HCT116 (cell line): ENCODE measurements at regions not wholly inside any gene's neighbourhood (a gene's known extent, or its start where the extent isn't known, plus 50 kb on each side); places are given as distances from the start of the nearest gene placed in this dataset.

Source experiments
- ZNF274 ChIP-seq: fragments of 200-500 bp; sonication (Bioruptor generic); IDR thresholded peaks from 2 replicates; pipeline ENCODE4 v1.6.1; 2014; ENCODE audit warnings: mild to moderate bottlenecking, low read depth, low read length, inconsistent platforms
- TF ChIP-seq, protein P1 (sequence below), 3 experiments: fragments of 200-600 bp in 1 of 3; sonication (generic) in 1 of 3; IDR thresholded peaks in 2 of 3; conservative IDR thresholded peaks in 1 of 3; 2 replicates each; pipeline ENCODE4 v1.5.1; 2012 to 2017; ENCODE audit warnings: low read depth in 2 of 3, low read length in 2 of 3, antibody characterized with exemption in 1 of 3, borderline replicate concordance in 1 of 3, control low read depth in 1 of 3, mild to moderate bottlenecking in 1 of 3, mixed read lengths in 1 of 3, mixed run types in 1 of 3, moderate library complexity in 1 of 3; ENCODE audit not compliant: insufficient read depth in 1 of 3

DNA sequence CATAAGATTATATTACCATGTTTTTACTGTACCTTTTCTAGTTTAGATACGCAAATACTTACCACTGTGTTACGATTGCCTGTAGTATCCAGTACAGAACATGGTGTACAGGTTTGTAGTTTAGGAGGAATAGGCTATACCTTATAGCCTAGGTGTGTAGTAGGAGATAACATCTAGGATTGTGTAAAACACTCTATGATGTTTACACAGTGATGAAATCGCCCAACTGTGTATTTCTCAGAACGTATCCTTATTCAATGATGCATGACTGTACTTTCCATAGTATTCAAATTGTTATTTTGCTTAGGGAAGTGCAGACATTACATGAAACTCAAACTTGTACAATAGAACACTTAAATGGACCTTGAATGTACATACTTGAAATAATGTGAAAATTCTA lies 188.1 kb upstream of the PDGFD start:
- TF ChIP-seq ZNF274: no peak
- TF ChIP-seq, protein P1, sequence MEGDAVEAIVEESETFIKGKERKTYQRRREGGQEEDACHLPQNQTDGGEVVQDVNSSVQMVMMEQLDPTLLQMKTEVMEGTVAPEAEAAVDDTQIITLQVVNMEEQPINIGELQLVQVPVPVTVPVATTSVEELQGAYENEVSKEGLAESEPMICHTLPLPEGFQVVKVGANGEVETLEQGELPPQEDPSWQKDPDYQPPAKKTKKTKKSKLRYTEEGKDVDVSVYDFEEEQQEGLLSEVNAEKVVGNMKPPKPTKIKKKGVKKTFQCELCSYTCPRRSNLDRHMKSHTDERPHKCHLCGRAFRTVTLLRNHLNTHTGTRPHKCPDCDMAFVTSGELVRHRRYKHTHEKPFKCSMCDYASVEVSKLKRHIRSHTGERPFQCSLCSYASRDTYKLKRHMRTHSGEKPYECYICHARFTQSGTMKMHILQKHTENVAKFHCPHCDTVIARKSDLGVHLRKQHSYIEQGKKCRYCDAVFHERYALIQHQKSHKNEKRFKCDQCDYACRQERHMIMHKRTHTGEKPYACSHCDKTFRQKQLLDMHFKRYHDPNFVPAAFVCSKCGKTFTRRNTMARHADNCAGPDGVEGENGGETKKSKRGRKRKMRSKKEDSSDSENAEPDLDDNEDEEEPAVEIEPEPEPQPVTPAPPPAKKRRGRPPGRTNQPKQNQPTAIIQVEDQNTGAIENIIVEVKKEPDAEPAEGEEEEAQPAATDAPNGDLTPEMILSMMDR (IDR thresholded peaks at IDR 0.05 in 2 of 3, conservative IDR thresholded peaks at IDR 0.05 in 1 of 3; ENCODE audit: borderline replicate concordance in 1 of 3, insufficient read depth in 1 of 3, low read depth in 2 of 3, low read length in 2 of 3): no peak
